Superior temporal gyrus (tissue), 1 donor: ENCODE measurements at regions not wholly inside any gene's neighbourhood (a gene's known extent, or its start where the extent isn't known, plus 50 kb on each side); places are given as distances from the start of the nearest gene placed in this dataset.

Experiments used
- DNase-seq: peaks from one replicate; pipeline ENCODE4 v3.0.0-alpha.2; 2016; ENCODE audit errors: extremely low spot score

DNA sequence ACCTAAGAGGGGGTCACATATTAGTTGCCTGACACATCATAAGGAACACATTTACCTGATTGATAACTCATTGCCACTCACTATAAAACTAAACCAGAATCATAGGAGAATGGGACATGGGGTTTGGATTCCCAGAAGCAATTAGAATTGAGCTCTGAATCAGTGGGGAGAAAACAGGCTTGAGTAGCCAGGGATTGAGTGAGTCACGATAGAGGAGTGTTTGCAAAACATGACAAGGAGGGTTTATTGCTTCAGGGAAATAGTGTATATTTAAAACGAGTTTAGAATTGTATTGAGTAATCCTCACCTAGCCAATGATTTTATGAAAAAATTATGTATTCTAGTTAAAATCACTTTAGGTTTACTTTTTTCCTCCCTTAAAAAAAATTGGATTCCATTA lies 101.1 kb upstream of the THRB start:
- no peak for DNase-seq

DNA sequence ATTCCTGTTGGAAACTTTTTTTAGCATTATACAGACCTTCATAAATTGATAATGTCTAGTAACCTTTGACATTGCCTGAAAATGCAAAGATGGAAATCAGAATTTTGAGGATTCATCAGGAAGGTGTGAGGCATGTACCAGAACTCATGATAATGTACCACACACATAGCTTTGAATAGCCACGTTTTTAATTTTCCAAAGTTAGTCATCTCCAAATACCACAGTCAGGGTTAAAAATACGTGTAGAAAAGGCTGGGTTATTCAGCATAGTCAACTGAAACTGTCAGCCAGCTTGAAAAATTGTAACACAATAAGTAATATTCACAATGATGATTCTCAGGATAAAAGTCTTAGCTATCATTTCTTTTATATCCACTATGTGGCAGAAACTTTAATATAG lies 102.0 kb upstream of the THRB start:
- no peak for DNase-seq

- DNase-seq: no peak
These were observed 104.2 kb upstream of the THRB start for GRCh38 chr3:24598695-24599470.

DNA sequence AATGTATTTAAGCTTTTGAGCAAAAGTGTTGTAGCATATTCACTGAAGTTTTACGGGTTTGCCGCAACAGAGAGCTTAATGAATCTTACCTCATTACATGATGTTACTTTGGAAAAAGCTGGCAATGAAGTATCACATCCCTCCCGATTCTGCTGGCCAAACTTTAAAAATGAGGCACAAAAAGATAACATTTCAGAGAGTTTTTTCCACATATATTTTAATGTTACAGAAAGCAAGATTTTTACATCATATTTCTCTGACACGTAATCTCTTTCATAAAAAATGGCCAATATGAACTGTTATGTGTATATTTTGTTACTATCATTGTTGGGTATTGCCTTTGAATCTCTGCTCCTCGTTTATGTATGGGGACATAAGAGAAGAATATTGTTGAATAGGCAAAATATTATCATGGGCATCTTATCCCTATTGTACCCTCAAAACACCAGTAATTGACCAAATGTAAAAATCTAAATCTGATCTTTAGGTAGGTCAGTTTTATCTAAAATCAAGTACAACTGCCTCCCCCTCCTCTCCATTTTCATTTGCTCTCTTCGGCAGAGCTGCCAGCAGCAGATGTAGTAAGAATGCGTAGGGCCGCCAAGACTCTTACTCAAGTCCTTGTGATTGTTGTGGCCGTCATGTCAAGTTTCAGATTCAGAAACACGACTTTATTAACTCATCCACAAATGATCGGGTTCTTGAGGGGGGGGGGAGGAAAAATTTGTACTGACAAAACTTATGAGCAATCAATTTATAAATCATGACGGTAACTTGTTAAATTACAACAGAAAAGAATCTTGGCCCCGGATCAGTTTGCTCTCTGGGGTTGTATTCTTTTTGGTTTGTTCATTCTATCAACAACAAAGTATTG lies 106.7 kb upstream of the THRB start:
- DNase-seq: no peak

GRCh38 chr3:24604215-24604614 lies 109.6 kb upstream of the THRB start:
- DNase-seq: no peak

GRCh38 chr3:24605511-24606028 lies 110.9 kb upstream of the THRB start:
- DNase-seq: no peak

DNA sequence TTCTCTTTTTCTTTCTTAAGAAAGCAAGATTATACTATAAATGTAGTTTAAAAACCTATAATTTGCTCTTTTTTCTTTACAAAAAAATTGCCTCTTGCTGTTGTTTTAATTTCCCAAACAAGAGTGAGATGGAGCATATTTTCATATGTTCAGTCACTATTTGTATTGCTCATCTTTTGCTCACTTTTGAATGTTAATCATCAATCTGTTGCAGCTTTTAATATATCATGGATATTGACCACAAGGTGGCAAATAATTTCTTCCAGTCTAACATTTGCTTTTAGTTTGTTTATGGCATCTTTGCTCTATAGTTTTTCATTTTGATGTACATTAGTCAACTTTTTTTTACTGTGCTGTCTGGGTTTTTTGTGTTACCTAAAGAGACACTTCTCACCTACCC lies 112.6 kb upstream of the THRB start:
- DNase-seq: no peak

DNA sequence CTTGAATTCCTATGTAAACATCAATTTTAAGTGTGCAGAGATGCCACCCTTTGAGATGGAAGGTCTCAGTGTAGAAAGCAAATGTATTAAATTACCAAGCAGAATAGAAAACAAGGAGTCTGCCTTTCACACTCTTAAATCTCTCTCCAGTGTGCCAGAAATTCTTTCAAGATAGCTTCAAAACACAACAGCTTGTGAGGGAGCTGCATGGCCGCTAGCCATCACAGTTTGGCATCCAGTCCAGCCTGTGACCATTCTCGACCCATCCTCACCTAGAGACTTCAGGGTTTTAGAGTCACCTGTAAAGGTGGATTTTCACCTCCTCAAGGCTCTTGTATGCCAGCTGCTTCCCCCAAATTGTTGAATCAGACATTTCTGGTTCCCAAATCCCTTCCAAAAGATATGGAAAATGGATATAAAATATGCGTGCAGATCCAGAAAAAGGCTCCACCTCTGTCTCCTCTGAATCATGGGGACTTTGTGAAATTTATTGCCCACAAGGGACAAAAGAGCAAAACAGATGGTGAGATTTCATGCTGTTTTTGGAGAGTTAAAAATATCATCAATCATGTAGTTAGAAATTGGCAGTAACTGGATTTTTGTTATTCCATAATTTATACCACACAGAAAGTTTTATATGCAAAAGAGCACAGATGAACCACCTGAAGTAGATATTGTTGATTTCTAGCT lies 114.2 kb upstream of the THRB start:
- DNase-seq: peak; percentile 63

- no peak for DNase-seq
These were observed 119.7 kb upstream of the THRB start for GRCh38 chr3:24614359-24614758.

GRCh38 chr3:24615177-24615576 lies 120.5 kb upstream of the THRB start:
- DNase-seq: no peak

GRCh38 chr3:24616110-24616829 lies 121.6 kb upstream of the THRB start:
- no peak for DNase-seq

- no peak for DNase-seq
These were observed 127.5 kb upstream of the THRB start for GRCh38 chr3:24622138-24622537.

- no peak for DNase-seq
These were observed 128.1 kb upstream of the THRB start for GRCh38 chr3:24622696-24623225.

DNA sequence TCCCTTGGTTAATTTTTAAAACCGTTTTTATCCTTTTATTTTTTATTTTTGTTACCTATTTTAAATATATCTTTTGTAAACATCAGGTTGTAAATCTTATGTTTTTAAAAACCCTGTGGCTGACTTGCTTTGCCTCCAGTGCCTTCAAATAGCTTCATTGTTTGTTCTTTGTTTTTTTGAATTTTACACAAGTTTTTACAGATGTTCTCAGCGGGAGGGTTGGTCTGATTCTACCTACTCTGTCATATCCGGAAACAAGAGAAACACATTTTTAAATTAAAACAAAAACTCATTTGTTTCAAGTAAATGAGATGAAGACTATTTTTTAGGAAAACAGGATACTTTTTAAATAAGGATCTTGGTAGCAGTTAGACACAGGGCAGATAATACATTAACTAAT lies 129.0 kb upstream of the THRB start:
- no peak for DNase-seq

GRCh38 chr3:24624938-24625681 lies 130.5 kb upstream of the THRB start:
- DNase-seq: no peak

- DNase-seq: no peak
These were observed 134.0 kb upstream of the THRB start for GRCh38 chr3:24628523-24629258.

GRCh38 chr3:24631481-24631880 lies 136.8 kb upstream of the THRB start:
- no peak for DNase-seq

DNA sequence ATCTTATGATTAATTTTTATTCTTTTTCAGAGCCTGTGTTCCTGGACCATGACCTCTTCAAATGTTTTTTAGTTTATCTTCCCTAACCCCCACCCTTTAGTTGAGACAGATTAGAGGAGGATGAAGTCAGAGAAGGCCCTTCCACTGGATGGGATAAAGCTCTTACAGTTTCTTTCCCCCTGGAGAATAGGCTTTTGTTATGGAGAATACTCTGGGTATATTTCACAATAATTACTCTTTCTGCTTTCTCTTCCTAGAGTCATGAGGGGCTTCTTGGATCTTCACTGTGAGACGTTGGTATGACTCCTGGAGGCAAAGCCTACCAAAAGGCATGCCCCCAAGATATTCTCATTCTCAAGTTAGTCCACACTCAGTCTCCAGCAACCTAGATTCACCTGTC lies 144.4 kb upstream of the THRB start:
- DNase-seq: no peak

- DNase-seq: no peak
These were observed 145.1 kb upstream of the THRB start for GRCh38 chr3:24639481-24640329.
